GM03348 (cell line): ENCODE measurements at regions not wholly inside any gene's neighbourhood (a gene's known extent, or its start where the extent isn't known, plus 50 kb on each side); places are given as distances from the start of the nearest gene placed in this dataset.
A peak's percentile ranks its signal among the peaks of the same experiment; 100 is the strongest.

Source experiments
- DNase-seq: peaks from one replicate; pipeline ENCODE4 v3.0.0; 2012; ENCODE audit warnings: low spot score

GRCh38 chr18:6465281-6465680 is 50.6 kb upstream of the L3MBTL4 start:
- DNase-seq = no peak

DNA sequence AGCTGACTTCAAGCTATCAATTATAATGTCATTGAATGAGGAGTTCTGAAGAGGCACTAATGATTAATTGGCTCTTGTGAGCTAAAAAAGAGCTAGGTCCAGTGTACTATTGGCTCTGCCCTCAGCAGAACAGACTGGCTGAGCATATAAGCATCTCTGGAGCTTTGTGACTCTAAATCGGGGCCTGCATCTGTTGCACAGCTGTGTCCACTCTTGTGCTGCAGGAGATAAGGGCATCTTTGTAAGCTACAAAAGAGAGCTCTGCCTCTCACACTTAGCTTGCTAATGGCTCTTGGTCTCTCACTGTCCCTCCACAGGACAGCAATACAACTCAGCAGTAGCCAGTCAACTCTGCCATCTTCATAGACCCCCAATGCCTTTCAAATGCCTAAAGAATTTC is 61.5 kb upstream of the L3MBTL4 start:
- DNase-seq = no peak

DNA sequence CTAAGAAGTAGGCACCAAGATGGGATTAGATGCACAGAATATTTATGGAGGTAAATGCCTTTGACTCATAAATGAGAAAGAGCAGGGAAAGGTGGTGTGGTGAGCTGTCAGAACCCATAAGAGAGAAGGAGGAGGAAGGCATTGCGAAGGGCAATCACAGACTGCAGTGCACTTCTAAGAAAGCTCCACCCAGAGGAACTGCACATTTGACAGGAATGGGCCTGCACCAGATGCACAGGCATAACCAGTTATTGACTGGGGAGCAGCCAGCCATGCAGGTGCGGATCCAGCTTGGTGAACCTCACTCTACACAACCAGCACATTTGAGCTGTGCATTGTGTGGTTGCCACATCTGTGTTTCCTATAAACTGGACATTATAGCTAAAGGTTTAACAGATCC is 62.2 kb upstream of the L3MBTL4 start:
- no peak for DNase-seq

- no peak for DNase-seq
These were observed 63.4 kb upstream of the L3MBTL4 start for GRCh38 chr18:6478121-6478520.

GRCh38 chr18:6479699-6480098 is 65.0 kb upstream of the L3MBTL4 start:
- no peak for DNase-seq

DNA sequence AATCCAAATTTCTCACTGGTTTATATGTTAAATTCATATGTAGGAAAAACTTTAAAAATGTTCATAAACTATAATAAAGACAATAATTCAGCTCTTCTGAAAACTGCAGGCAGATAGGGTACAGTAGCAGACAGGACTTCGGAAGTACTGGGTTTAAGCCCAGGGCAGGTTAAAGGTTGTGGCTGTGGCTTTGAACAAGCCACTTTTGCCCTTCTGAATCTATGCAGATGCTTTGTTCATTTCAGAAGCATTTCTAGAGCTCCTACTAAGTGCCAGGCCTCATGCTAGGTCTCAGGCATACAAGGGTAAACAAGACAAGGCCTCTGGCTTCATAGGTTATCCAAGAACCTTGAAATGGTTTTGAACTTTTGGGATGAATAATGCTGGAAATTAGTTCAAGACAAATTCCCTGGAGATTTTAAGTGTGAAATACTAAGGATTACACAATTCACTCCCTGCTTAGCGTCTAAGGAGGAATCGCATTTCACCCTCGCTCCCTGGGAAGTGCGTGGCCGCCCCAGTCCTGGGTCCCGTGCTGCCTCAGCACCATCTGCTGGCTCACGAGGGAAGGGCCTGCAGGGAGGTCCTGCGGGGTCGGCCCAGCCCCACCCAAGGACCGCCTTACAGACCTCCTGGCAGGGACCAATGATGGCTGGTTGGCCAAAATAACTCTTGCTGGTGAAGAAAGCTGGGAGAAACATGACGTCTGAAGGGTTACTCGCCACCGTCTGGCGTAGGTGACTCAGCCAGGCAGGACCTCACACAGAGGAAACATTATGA is 67.7 kb upstream of the L3MBTL4 start:
- DNase-seq = peak; percentile 87

GRCh38 chr18:6484659-6485058 is 69.9 kb upstream of the L3MBTL4 start:
- DNase-seq = no peak

DNA sequence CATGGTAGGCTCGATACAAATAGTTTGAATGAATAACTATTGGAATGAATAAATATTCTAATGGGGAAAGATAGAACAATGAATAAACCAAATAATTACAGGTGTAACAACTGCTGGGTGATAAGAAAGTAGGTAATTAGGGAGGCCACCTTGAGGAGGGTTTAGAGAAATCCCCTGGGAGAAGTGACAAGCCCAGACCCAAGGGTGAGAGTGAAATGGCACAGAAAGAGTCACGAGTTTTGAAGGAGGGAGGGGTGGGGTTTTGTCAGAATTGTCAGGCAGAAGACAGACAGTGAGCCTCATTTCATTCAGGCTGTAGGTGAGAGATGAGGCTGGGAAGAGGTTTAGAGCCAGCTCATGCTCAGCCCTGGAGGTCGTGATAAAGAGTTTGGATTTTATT is 71.6 kb upstream of the L3MBTL4 start:
- DNase-seq = no peak

GRCh38 chr18:6486764-6487426 is 72.2 kb upstream of the L3MBTL4 start:
- no peak for DNase-seq

GRCh38 chr18:6487968-6488367 is 73.3 kb upstream of the L3MBTL4 start:
- DNase-seq = no peak

DNA sequence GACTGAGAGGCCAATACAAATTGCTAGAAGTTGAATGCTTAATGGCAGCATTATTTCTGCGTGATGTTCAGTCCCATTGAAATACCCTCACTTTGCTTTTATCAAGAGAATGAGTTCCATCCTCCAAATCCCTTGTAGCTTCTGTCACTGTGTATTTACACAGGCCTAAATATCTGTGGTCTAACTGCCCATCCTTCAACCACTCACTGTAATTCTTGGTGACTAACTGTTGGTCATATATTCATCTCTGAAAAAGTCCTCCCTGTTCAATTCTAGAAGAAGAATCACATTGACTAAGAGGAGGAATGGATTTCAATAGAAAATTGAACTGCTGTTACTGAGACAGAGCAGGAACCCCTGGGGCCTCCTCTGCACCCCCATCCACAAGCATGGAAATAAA is 74.2 kb upstream of the L3MBTL4 start:
- DNase-seq = no peak

GRCh38 chr18:6489977-6490376 is 75.3 kb upstream of the L3MBTL4 start:
- no peak for DNase-seq

GRCh38 chr18:6493194-6493593 is 78.5 kb upstream of the L3MBTL4 start:
- DNase-seq = no peak

DNA sequence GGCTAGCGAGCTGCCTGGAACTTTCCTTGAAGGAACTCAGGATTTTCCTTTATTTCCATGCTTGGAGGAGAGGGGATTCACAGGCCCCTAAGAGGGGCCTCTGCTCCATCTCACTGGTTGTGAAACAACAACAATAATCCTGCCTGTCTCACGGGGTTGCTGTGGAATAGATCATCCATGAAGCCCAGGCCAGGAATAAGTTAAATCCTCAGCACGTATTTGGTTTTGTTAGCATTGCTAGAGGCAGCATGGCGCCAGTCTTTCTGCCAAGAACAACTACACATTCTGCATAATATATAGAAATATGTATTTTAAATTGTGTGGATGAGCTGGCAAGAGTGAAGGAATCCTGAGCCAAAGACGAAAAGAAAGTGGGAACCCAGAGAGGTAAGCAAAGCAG is 80.8 kb upstream of the L3MBTL4 start:
- no peak for DNase-seq

- DNase-seq = no peak
These were observed 82.8 kb upstream of the L3MBTL4 start for GRCh38 chr18:6497543-6497942.

- no peak for DNase-seq
These were observed 83.7 kb upstream of the L3MBTL4 start for GRCh38 chr18:6498289-6498856.

DNA sequence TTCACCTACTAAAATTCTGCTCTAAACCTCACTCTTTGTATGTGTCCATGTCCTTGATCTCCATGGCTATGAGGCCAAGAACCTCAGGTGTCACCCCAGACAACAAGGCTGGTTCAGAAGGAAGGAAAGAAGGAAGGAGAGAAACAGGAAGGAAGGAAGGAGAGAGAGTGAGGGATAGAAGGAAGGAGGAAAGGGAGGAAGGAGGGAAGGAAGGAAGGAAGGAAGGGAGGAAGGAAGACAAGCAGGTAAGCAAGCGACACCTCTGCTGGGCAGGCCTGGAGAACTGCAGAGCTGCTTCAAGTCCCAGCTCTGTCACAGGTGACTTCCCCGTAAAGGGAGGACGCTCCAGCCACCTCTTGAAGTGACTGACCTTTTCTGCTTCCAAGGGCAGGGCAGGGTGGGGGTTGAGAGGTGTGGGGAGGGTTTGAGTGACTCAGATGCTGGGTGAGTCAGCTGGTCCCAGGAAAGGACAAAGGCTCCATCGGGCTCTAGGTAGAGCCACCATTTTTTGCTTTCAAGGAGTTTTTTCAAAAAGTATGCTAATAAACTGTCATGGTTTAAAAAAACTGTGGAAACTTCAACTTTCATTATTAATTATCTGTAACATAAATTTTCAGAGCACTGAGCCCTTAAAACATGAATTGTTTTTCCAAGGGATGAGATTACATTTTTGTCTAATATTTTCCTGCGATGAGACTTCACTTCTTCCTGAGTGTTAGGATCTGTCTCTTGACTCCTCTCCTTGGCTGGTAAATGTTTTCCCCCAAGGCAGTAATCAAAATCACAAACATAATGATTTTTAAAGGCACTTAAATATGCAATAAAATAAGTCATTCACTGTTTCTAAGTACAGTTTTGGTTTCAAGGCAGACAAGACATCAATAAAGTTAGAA is 90.1 kb upstream of the L3MBTL4 start:
- DNase-seq = no peak

DNA sequence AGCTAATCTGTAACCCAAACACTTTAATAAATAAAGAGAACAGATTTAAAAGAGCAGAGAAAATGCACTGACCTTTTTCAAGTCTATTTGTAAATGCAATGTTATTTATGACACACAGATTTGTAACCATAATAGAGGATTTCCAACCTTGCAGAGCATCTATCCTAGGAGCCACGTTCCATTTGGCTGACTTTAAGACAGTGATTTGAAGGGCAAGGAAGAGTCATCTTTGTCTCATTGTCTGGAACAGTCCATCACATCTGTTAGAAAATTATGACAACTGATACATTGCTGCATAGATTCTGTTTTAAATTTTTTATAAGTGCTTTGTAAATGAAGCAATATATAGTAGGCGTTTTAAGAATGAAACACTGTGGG is 90.8 kb upstream of the L3MBTL4 start:
- DNase-seq = no peak

GRCh38 chr18:6509417-6509816 is 94.7 kb upstream of the L3MBTL4 start:
- DNase-seq = no peak

DNA sequence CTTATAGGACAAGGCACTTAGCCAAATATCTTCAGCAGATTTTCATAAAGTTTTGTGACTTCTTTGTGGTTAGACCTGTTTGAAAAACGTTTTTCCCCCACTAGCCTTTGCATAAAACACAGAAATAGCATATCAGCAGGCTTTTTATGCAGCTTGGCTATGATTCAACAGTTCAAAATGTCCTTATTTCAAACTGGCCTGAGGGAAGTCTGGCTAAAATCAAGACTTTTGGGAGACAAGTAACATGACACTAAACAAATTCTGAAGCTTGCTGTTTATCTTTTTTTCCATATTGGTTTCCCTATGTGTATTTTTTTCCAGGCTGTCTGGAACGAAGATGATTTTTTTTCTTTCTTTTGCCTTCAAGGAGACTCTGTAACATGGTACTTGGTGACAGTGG is 95.1 kb upstream of the L3MBTL4 start:
- DNase-seq = no peak

- DNase-seq = no peak
These were observed 106.2 kb upstream of the L3MBTL4 start for GRCh38 chr18:6520901-6521300.

- peak; percentile 27 for DNase-seq
These were observed 107.2 kb upstream of the L3MBTL4 start for GRCh38 chr18:6521803-6522418.
